ENCODE measurements at regions not wholly inside any gene's neighbourhood (a gene's known extent, or its start where the extent isn't known, plus 50 kb on each side); places are given as distances from the start of the nearest gene placed in this dataset.

DNA sequence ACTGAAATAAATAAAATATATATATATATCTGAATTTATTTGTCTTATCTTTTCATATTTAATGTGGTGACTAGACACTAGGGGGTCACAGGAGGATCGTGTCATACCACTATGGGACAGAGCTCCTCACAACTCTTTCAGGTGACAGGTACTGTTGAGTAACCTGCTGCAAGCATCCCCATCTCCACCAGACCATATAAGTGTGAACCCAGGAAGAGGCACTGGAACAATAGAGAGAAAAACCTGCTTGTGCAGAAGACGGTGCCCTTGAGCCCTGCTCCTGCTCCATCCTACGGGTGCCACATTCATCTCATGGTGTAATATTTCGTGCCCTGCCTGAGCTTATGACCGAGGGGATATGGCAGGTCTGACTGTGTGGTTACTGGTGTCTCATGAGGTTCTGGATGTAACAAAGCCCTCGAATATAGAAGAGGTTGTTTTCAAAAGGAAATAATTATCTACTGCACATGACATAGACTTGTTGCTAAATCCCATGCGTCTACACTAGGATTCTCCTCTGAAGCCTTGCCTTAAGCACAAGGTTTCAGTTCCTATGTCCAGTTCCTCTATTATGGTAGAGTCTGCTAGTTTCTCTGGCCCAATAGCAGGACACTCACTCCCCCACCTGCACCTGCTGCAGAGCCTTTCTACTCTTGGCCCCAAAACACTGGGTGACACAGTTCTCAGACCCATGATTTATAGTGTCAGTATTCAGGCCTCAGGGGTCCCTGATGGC is 70.4 kb downstream of the GGTLC2 start:
- H3F3A ChIP-seq (ENCODE audit: insufficient read depth, low read depth) = no peaks in the 10 kb centered on the region
- no peaks in the 10 kb centered on the region for H4K20me1 ChIP-seq (ENCODE audit: insufficient read depth)
- no peak for DNase-seq
- H3K4me3 ChIP-seq = no peak overlapping the region
- CTCF ChIA-PET = no interaction called here
- H3K36me3 ChIP-seq (ENCODE audit: low read depth) = no peaks in the 10 kb centered on the region
- no peak overlapping the region for H3K27ac ChIP-seq
- H2AFZ ChIP-seq = no peak overlapping the region
- no peak for TF ChIP-seq EZH2 (IDR thresholded peaks at IDR 0.05; ENCODE audit: low read depth)
- TF ChIP-seq CTCF (conservative IDR thresholded peaks at IDR 0.05) = no peak
- H3K4me2 ChIP-seq = no peak overlapping the region
- no peaks in the 10 kb centered on the region for H3K9me3 ChIP-seq (ENCODE audit: insufficient read depth, low read depth)
- H3K27me3 ChIP-seq (ENCODE audit: insufficient read depth, low read depth) = no peaks in the 10 kb centered on the region
- no TSS peak for BruUV-seq (replicated peaks)
- H3K79me2 ChIP-seq (ENCODE audit: low read depth) = no peaks in the 10 kb centered on the region
- intact Hi-C loops (cut with micrococcal nuclease; ENCODE audit: unreplicated experiment) = no loop called here
- POLR2A ChIA-PET (ENCODE audit: unreplicated experiment) = no interaction called here
- no peaks in the 10 kb centered on the region for H3K4me1 ChIP-seq (replicated peaks; ENCODE audit: insufficient read depth)
- no peaks in the 10 kb centered on the region for H3K9me2 ChIP-seq (ENCODE audit: insufficient read depth)

- CTCF ChIA-PET = no interaction called here
- no peak overlapping the region for H3K4me2 ChIP-seq
- H3K27me3 ChIP-seq (ENCODE audit: insufficient read depth, low read depth) = no peaks in the 10 kb centered on the region
- no peaks in the 10 kb centered on the region for H3K79me2 ChIP-seq (ENCODE audit: low read depth)
- H3K4me3 ChIP-seq = no peak overlapping the region
- H2AFZ ChIP-seq = no peak overlapping the region
- POLR2A ChIA-PET (ENCODE audit: unreplicated experiment) = no interaction called here
- no peaks in the 10 kb centered on the region for H4K20me1 ChIP-seq (ENCODE audit: insufficient read depth)
- H3K27ac ChIP-seq = no peak overlapping the region
- H3K9me3 ChIP-seq (ENCODE audit: insufficient read depth, low read depth) = no peaks in the 10 kb centered on the region
- no peaks in the 10 kb centered on the region for H3K4me1 ChIP-seq (replicated peaks; ENCODE audit: insufficient read depth)
- TF ChIP-seq EZH2 (IDR thresholded peaks at IDR 0.05; ENCODE audit: low read depth) = no peak
- TF ChIP-seq CTCF (conservative IDR thresholded peaks at IDR 0.05) = no peak
- BruUV-seq (replicated peaks) = no TSS peak
- no peak for DNase-seq
- intact Hi-C loops (cut with micrococcal nuclease; ENCODE audit: unreplicated experiment) = no loop called here
- H3K9me2 ChIP-seq (ENCODE audit: insufficient read depth) = no peaks in the 10 kb centered on the region
- no peaks in the 10 kb centered on the region for H3K36me3 ChIP-seq (ENCODE audit: low read depth)
- H3F3A ChIP-seq (ENCODE audit: insufficient read depth, low read depth) = no peaks in the 10 kb centered on the region
Observed at GRCh38 chr22:22716136-22716665, 71.8 kb downstream of the GGTLC2 start.

- no peak for DNase-seq
- intact Hi-C loops (cut with micrococcal nuclease; ENCODE audit: unreplicated experiment) = no loop called here
- no peaks in the 10 kb centered on the region for H3K27me3 ChIP-seq (ENCODE audit: insufficient read depth, low read depth)
- no TSS peak for BruUV-seq (replicated peaks)
- no peak overlapping the region for H3K4me2 ChIP-seq
- H3F3A ChIP-seq (ENCODE audit: insufficient read depth, low read depth) = no peaks in the 10 kb centered on the region
- H3K36me3 ChIP-seq (ENCODE audit: low read depth) = no peaks in the 10 kb centered on the region
- H3K4me3 ChIP-seq = no peak overlapping the region
- H3K4me1 ChIP-seq (replicated peaks; ENCODE audit: insufficient read depth) = no peaks in the 10 kb centered on the region
- H3K79me2 ChIP-seq (ENCODE audit: low read depth) = no peaks in the 10 kb centered on the region
- no peaks in the 10 kb centered on the region for H4K20me1 ChIP-seq (ENCODE audit: insufficient read depth)
- POLR2A ChIA-PET (ENCODE audit: unreplicated experiment) = interaction anchor here (0.6 kb wide), 1 partner anchor 242 kb away, joined by 4 read pairs; no protein-coding TSS in a partner anchor
- no peak for TF ChIP-seq CTCF (conservative IDR thresholded peaks at IDR 0.05)
- TF ChIP-seq EZH2 (IDR thresholded peaks at IDR 0.05; ENCODE audit: low read depth) = no peak
- CTCF ChIA-PET = no interaction called here
- H3K9me2 ChIP-seq (ENCODE audit: insufficient read depth) = no peaks in the 10 kb centered on the region
- H3K9me3 ChIP-seq (ENCODE audit: insufficient read depth, low read depth) = no peaks in the 10 kb centered on the region
- no peak overlapping the region for H2AFZ ChIP-seq
- H3K27ac ChIP-seq = no peak overlapping the region
Observed at GRCh38 chr22:22717664-22718063, 73.2 kb downstream of the GGTLC2 start.

Measured in PC-9 (cell line).